AG10803 (cell line): ENCODE measurements at regions not wholly inside any gene's neighbourhood (a gene's known extent, or its start where the extent isn't known, plus 50 kb on each side); places are given as distances from the start of the nearest gene placed in this dataset.
"Not testable (repeated sequence)": the region's sequence is repeated elsewhere in the genome, so short reads cannot be mapped to it uniquely, and the experiment has no call there.

ENCODE experiments used
- DNase-seq: peaks from one replicate; pipeline ENCODE4 v3.0.0; 2010; ENCODE audit warnings: low read depth
- H3K4me3 ChIP-seq: 2 replicates; pipeline ENCODE4 v1.5.1; 2011; ENCODE audit warnings: mild to moderate bottlenecking, low read length, control low read depth
- CTCF ChIP-seq: conservative IDR thresholded peaks from 2 replicates; pipeline ENCODE4 v1.5.1; 2011; ENCODE audit warnings: mild to moderate bottlenecking, low read length, control low read depth, inconsistent platforms

GRCh38 chr15:84112025-84112424 is 123.5 kb upstream of the GOLGA6L4 start:
- TF ChIP-seq CTCF: no peak
- DNase-seq: no peak
- no peak overlapping the region for H3K4me3 ChIP-seq

- TF ChIP-seq CTCF: no peak
- no peak for DNase-seq
- H3K4me3 ChIP-seq: no peak overlapping the region
These were observed 121.7 kb upstream of the GOLGA6L4 start for GRCh38 chr15:84113919-84114318.

GRCh38 chr15:84114680-84115079 is 120.9 kb upstream of the GOLGA6L4 start:
- not testable (repeated sequence) for H3K4me3 ChIP-seq, DNase-seq

- DNase-seq, H3K4me3 ChIP-seq: not testable (repeated sequence)
These were observed 116.2 kb upstream of the GOLGA6L4 start for GRCh38 chr15:84119351-84119750.

GRCh38 chr15:84120903-84121302 is 114.7 kb upstream of the GOLGA6L4 start:
- not testable (repeated sequence) for H3K4me3 ChIP-seq, DNase-seq

- peak; percentile 9 for DNase-seq
These were observed 106.9 kb upstream of the GOLGA6L4 start for GRCh38 chr15:84128706-84129105.

GRCh38 chr15:84130098-84130831 is 105.3 kb upstream of the GOLGA6L4 start:
- not testable (repeated sequence) for H3K4me3 ChIP-seq, DNase-seq

More at GRCh38 chr15:84128706-84129105, 106.9 kb upstream of the GOLGA6L4 start:
- not testable (repeated sequence) for H3K4me3 ChIP-seq

- not testable (repeated sequence) for H3K4me3 ChIP-seq, DNase-seq
These were observed 99.6 kb upstream of the GOLGA6L4 start for GRCh38 chr15:84135931-84136456.

GRCh38 chr15:84142888-84143337 is 92.7 kb upstream of the GOLGA6L4 start:
- H3K4me3 ChIP-seq: no peak overlapping the region
- peak; percentile 76 for DNase-seq
- peak; percentile 85 for TF ChIP-seq CTCF

GRCh38 chr15:84143753-84144314 is 91.7 kb upstream of the GOLGA6L4 start:
- no peak for DNase-seq
- TF ChIP-seq CTCF: no peak
- H3K4me3 ChIP-seq: no peak overlapping the region

GRCh38 chr15:84144946-84145345 is 90.6 kb upstream of the GOLGA6L4 start:
- not testable (repeated sequence) for H3K4me3 ChIP-seq, DNase-seq

GRCh38 chr15:84146299-84146698 is 89.3 kb upstream of the GOLGA6L4 start:
- H3K4me3 ChIP-seq, DNase-seq: not testable (repeated sequence)

- DNase-seq, H3K4me3 ChIP-seq: not testable (repeated sequence)
These were observed 88.3 kb upstream of the GOLGA6L4 start for GRCh38 chr15:84147307-84147706.
